ENCODE measurements at regions not wholly inside any gene's neighbourhood (a gene's known extent, or its start where the extent isn't known, plus 50 kb on each side); places are given as distances from the start of the nearest gene placed in this dataset.

GRCh38 chr6:169866668-169867521 is 115.5 kb downstream of the ERMARD start:
- Histone ChIP-seq H3K27me3 (replicated peaks in 2 of 5; ENCODE audit: control insufficient read depth in 4 of 5, insufficient read depth in 5 of 5, low read length in 4 of 5) (peaks cover 0 to 2% (median 0%) of the 10 kb centered on the region in 5 experiments), H3K36me3 (ENCODE audit: control insufficient read depth in 4 of 4, insufficient read depth in 4 of 4, low read length in 3 of 4) (no peaks in the 10 kb centered on the region), H3K9me3 (ENCODE audit: control extremely low read depth in 1 of 5, control insufficient read depth in 4 of 5, insufficient read depth in 2 of 5, low read depth in 1 of 5, low read length in 4 of 5) (peaks cover 0 to 4% (median 0%) of the 10 kb centered on the region in 5 experiments), H3K4me1 (ENCODE audit: control extremely low read depth in 1 of 4, control insufficient read depth in 4 of 4, insufficient read depth in 4 of 4, low read length in 3 of 4) (peaks cover 0 to 6% (median 4%) of the 10 kb centered on the region in 4 experiments), H3K4me3 (ENCODE audit: control insufficient read depth in 1 of 7, extremely low read depth in 1 of 7, insufficient read depth in 4 of 7, low read depth in 2 of 7, low read length in 6 of 7) (no peak overlapping the region), H3K27ac (ENCODE audit: insufficient read depth in 1 of 2, low read depth in 1 of 2, low read length in 2 of 2, poor library complexity in 1 of 2, severe bottlenecking in 2 of 2) (no peak overlapping the region)
- POLR2A ChIA-PET = no interaction called here
- 93% methylated on average over 17 of the region's 18 CpGs for WGBS (ENCODE audit: insufficient coverage)
- no peak for DNase-seq
- CTCF ChIA-PET = interaction anchor here (0.9 to 1.0 kb wide), 2 partner anchors 24 to 34 kb away, joined by 3 read pairs; no protein-coding TSS in a partner anchor

GRCh38 chr6:169866140-169866534 is 114.7 kb downstream of the ERMARD start:
- CTCF ChIA-PET = interaction anchor here (0.9 kb wide), 1 partner anchor 33 kb away, joined by 3 read pairs; no protein-coding TSS in a partner anchor

GRCh38 chr6:169865346-169866139 is 114.1 kb downstream of the ERMARD start:
- WGBS (ENCODE audit: insufficient coverage) = 94% methylated on average over 9 of the region's 13 CpGs
- Histone ChIP-seq H3K4me1 (ENCODE audit: control extremely low read depth in 1 of 4, control insufficient read depth in 4 of 4, insufficient read depth in 4 of 4, low read length in 3 of 4) (peaks cover 0 to 6% (median 4%) of the 10 kb centered on the region in 4 experiments), H3K9me3 (ENCODE audit: control extremely low read depth in 1 of 5, control insufficient read depth in 4 of 5, insufficient read depth in 2 of 5, low read depth in 1 of 5, low read length in 4 of 5) (no peaks in the 10 kb centered on the region), H3K27me3 (replicated peaks in 2 of 5; ENCODE audit: control insufficient read depth in 4 of 5, insufficient read depth in 5 of 5, low read length in 4 of 5) (peaks cover 0 to 2% (median 0%) of the 10 kb centered on the region in 5 experiments), H3K36me3 (ENCODE audit: control insufficient read depth in 4 of 4, insufficient read depth in 4 of 4, low read length in 3 of 4) (no peaks in the 10 kb centered on the region), H3K4me3 (ENCODE audit: control insufficient read depth in 1 of 7, extremely low read depth in 1 of 7, insufficient read depth in 4 of 7, low read depth in 2 of 7, low read length in 6 of 7) (no peak overlapping the region), H3K27ac (ENCODE audit: insufficient read depth in 1 of 2, low read depth in 1 of 2, low read length in 2 of 2, poor library complexity in 1 of 2, severe bottlenecking in 2 of 2) (no peak overlapping the region)
- ChIA-PET CTCF (no interaction called here), POLR2A (no interaction called here)
- DNase-seq = no peak

More at GRCh38 chr6:169866140-169866534, 114.7 kb downstream of the ERMARD start:
- Histone ChIP-seq H3K9me3 (ENCODE audit: control extremely low read depth in 1 of 5, control insufficient read depth in 4 of 5, insufficient read depth in 2 of 5, low read depth in 1 of 5, low read length in 4 of 5) (peaks cover 0 to 4% (median 0%) of the 10 kb centered on the region in 5 experiments), H3K4me1 (ENCODE audit: control extremely low read depth in 1 of 4, control insufficient read depth in 4 of 4, insufficient read depth in 4 of 4, low read length in 3 of 4) (peaks cover 0 to 6% (median 4%) of the 10 kb centered on the region in 4 experiments), H3K4me3 (ENCODE audit: control insufficient read depth in 1 of 7, extremely low read depth in 1 of 7, insufficient read depth in 4 of 7, low read depth in 2 of 7, low read length in 6 of 7) (no peak overlapping the region), H3K27ac (ENCODE audit: insufficient read depth in 1 of 2, low read depth in 1 of 2, low read length in 2 of 2, poor library complexity in 1 of 2, severe bottlenecking in 2 of 2) (no peak overlapping the region), H3K27me3 (replicated peaks in 2 of 5; ENCODE audit: control insufficient read depth in 4 of 5, insufficient read depth in 5 of 5, low read length in 4 of 5) (peaks cover 0 to 2% (median 0%) of the 10 kb centered on the region in 5 experiments), H3K36me3 (ENCODE audit: control insufficient read depth in 4 of 4, insufficient read depth in 4 of 4, low read length in 3 of 4) (no peaks in the 10 kb centered on the region)
- POLR2A ChIA-PET = no interaction called here
- 95% methylated on average over 8 of the region's 10 CpGs for WGBS (ENCODE audit: insufficient coverage)
- no peak for DNase-seq

GRCh38 chr6:169864148-169865020 is 113.0 kb downstream of the ERMARD start:
- CTCF ChIA-PET = no interaction called here
- DNase-seq = no peak
- peaks cover 0 to 6% (median 4%) of the 10 kb centered on the region in 4 experiments for H3K4me1 ChIP-seq (ENCODE audit: control extremely low read depth in 1 of 4, control insufficient read depth in 4 of 4, insufficient read depth in 4 of 4, low read length in 3 of 4)

GRCh38 chr6:169863710-169864109 is 112.3 kb downstream of the ERMARD start:
- H3K9me3 ChIP-seq (ENCODE audit: control extremely low read depth in 1 of 5, control insufficient read depth in 4 of 5, insufficient read depth in 2 of 5, low read depth in 1 of 5, low read length in 4 of 5) = no peaks in the 10 kb centered on the region
- DNase-seq = no peak
- H3K27ac ChIP-seq (ENCODE audit: insufficient read depth in 1 of 2, low read depth in 1 of 2, low read length in 2 of 2, poor library complexity in 1 of 2, severe bottlenecking in 2 of 2) = no peak overlapping the region
- H3K4me1 ChIP-seq (ENCODE audit: control extremely low read depth in 1 of 4, control insufficient read depth in 4 of 4, insufficient read depth in 4 of 4, low read length in 3 of 4) = peaks cover 0 to 6% (median 4%) of the 10 kb centered on the region in 4 experiments
- no peak overlapping the region for H3K4me3 ChIP-seq (ENCODE audit: control insufficient read depth in 1 of 7, extremely low read depth in 1 of 7, insufficient read depth in 4 of 7, low read depth in 2 of 7, low read length in 6 of 7)
- ChIA-PET POLR2A (no interaction called here), CTCF (no interaction called here)
- no peaks in the 10 kb centered on the region for H3K36me3 ChIP-seq (ENCODE audit: control insufficient read depth in 4 of 4, insufficient read depth in 4 of 4, low read length in 3 of 4)
- 100% methylated on average over 3 of the region's 3 CpGs for WGBS (ENCODE audit: insufficient coverage)
- H3K27me3 ChIP-seq (replicated peaks in 2 of 5; ENCODE audit: control insufficient read depth in 4 of 5, insufficient read depth in 5 of 5, low read length in 4 of 5) = peaks cover 0 to 2% (median 0%) of the 10 kb centered on the region in 5 experiments

More at GRCh38 chr6:169864148-169865020, 113.0 kb downstream of the ERMARD start:
- peaks cover 0 to 2% (median 0%) of the 10 kb centered on the region in 5 experiments for H3K27me3 ChIP-seq (replicated peaks in 2 of 5; ENCODE audit: control insufficient read depth in 4 of 5, insufficient read depth in 5 of 5, low read length in 4 of 5)
- POLR2A ChIA-PET = no interaction called here
- WGBS (ENCODE audit: insufficient coverage) = 90% methylated on average over 21 of the region's 23 CpGs
- H3K27ac ChIP-seq (ENCODE audit: insufficient read depth in 1 of 2, low read depth in 1 of 2, low read length in 2 of 2, poor library complexity in 1 of 2, severe bottlenecking in 2 of 2) = no peak overlapping the region
- H3K4me3 ChIP-seq (ENCODE audit: control insufficient read depth in 1 of 7, extremely low read depth in 1 of 7, insufficient read depth in 4 of 7, low read depth in 2 of 7, low read length in 6 of 7) = no peak overlapping the region
- no peaks in the 10 kb centered on the region for H3K36me3 ChIP-seq (ENCODE audit: control insufficient read depth in 4 of 4, insufficient read depth in 4 of 4, low read length in 3 of 4)
- no peaks in the 10 kb centered on the region for H3K9me3 ChIP-seq (ENCODE audit: control extremely low read depth in 1 of 5, control insufficient read depth in 4 of 5, insufficient read depth in 2 of 5, low read depth in 1 of 5, low read length in 4 of 5)

- no peak overlapping the region for H3K4me3 ChIP-seq (ENCODE audit: control insufficient read depth in 1 of 7, extremely low read depth in 1 of 7, insufficient read depth in 4 of 7, low read depth in 2 of 7, low read length in 6 of 7)
- H3K27me3 ChIP-seq (replicated peaks in 2 of 5; ENCODE audit: control insufficient read depth in 4 of 5, insufficient read depth in 5 of 5, low read length in 4 of 5) = peaks cover 0 to 2% (median 0%) of the 10 kb centered on the region in 5 experiments
- ChIA-PET CTCF (no interaction called here), POLR2A (no interaction called here)
- no peak for DNase-seq
- no peaks in the 10 kb centered on the region for H3K36me3 ChIP-seq (ENCODE audit: control insufficient read depth in 4 of 4, insufficient read depth in 4 of 4, low read length in 3 of 4)
- H3K9me3 ChIP-seq (ENCODE audit: control extremely low read depth in 1 of 5, control insufficient read depth in 4 of 5, insufficient read depth in 2 of 5, low read depth in 1 of 5, low read length in 4 of 5) = peaks cover 0 to 3% (median 2%) of the 10 kb centered on the region in 5 experiments
- peaks cover 0 to 5% (median 1%) of the 10 kb centered on the region in 4 experiments for H3K4me1 ChIP-seq (ENCODE audit: control extremely low read depth in 1 of 4, control insufficient read depth in 4 of 4, insufficient read depth in 4 of 4, low read length in 3 of 4)
- WGBS (ENCODE audit: insufficient coverage) = 90% methylated on average over 13 of the region's 20 CpGs
- H3K27ac ChIP-seq (ENCODE audit: insufficient read depth in 1 of 2, low read depth in 1 of 2, low read length in 2 of 2, poor library complexity in 1 of 2, severe bottlenecking in 2 of 2) = no peak overlapping the region
Observed at GRCh38 chr6:169862892-169863525, 111.6 kb downstream of the ERMARD start.
